Endothelial cell of umbilical vein (primary cell): ENCODE measurements at regions not wholly inside any gene's neighbourhood (a gene's known extent, or its start where the extent isn't known, plus 50 kb on each side); places are given as distances from the start of the nearest gene placed in this dataset.

Experiments used
- CTCF ChIP-seq, 2 donors: IDR thresholded peaks; 1 replicate in 1 of 2; 2 replicates in 1 of 2; pipeline ENCODE4 v1.5.1; 2011; ENCODE audit warnings: low read length in 2 of 2, mild to moderate bottlenecking in 2 of 2, moderate library complexity in 2 of 2, control low read depth in 1 of 2, inconsistent platforms in 1 of 2, low read depth in 1 of 2; ENCODE audit not compliant: insufficient read depth in 1 of 2; ENCODE audit errors: extremely low read depth in 1 of 2
- EZH2 ChIP-seq: IDR thresholded peaks from 2 replicates; pipeline ENCODE4 v1.6.1; 2012; ENCODE audit warnings: borderline replicate concordance, low read depth, mild to moderate bottlenecking, moderate library complexity, low read length, inconsistent platforms; ENCODE audit not compliant: severe bottlenecking
- FOS ChIP-seq: IDR thresholded peaks from 2 replicates; pipeline ENCODE4 v1.6.1; 2011; ENCODE audit warnings: mild to moderate bottlenecking, low read length, moderate library complexity, borderline replicate concordance; ENCODE audit not compliant: insufficient read depth
- MYC ChIP-seq: IDR thresholded peaks from one replicate; pipeline ENCODE4 v1.6.1; 2011; ENCODE audit warnings: mild to moderate bottlenecking, low read depth, low read length
- POLR2A ChIP-seq: IDR thresholded peaks from 2 replicates; pipeline ENCODE4 v1.6.1; 2012; ENCODE audit warnings: low read depth, mild to moderate bottlenecking, control low read depth, low read length

GRCh38 chr10:1920941-1921340 lies 183.6 kb upstream of the ADARB2 start:
- no peak for TF ChIP-seq CTCF (IDR thresholded peaks at IDR 0.05; ENCODE audit: extremely low read depth in 1 of 2, insufficient read depth in 1 of 2, low read depth in 1 of 2, low read length in 2 of 2)
- TF ChIP-seq POLR2A, result no peak
- no peak for TF ChIP-seq FOS
- no peak for TF ChIP-seq EZH2
- no peak for TF ChIP-seq MYC
